Mesenchymal stem cell (in vitro differentiated cells and primary cell): ENCODE measurements at regions not wholly inside any gene's neighbourhood (a gene's known extent, or its start where the extent isn't known, plus 50 kb on each side); places are given as distances from the start of the nearest gene placed in this dataset.
A peak's percentile ranks its signal among the peaks of the same experiment; 100 is the strongest.

Source experiments
- DNase-seq: peaks from one replicate; pipeline ENCODE4 v3.0.0-alpha.2; 2013
- H2AFZ ChIP-seq: one replicate; pipeline ENCODE4 v1.6.1; 2013; ENCODE audit warnings: low read depth, mild to moderate bottlenecking, control low read depth, inconsistent platforms, low read length, moderate library complexity
- H2AK5ac ChIP-seq: 2 replicates; pipeline ENCODE4 v1.6.1; 2013; ENCODE audit warnings: low read length, moderate library complexity, mild to moderate bottlenecking, inconsistent platforms; ENCODE audit not compliant: severe bottlenecking
- H2BK120ac ChIP-seq: one replicate; pipeline ENCODE4 v1.6.1; 2013; ENCODE audit warnings: low read depth, mild to moderate bottlenecking, inconsistent platforms, low read length, moderate library complexity
- H2BK12ac ChIP-seq, 2 experiments: one replicate each; pipeline ENCODE4 v1.6.1; 2013; ENCODE audit warnings: inconsistent platforms in 2 of 2, low read length in 2 of 2, mild to moderate bottlenecking in 2 of 2, moderate library complexity in 2 of 2, control low read depth in 1 of 2
- H2BK15ac ChIP-seq: one replicate; pipeline ENCODE4 v1.6.1; 2013; ENCODE audit warnings: mild to moderate bottlenecking, low read depth, inconsistent platforms; ENCODE audit not compliant: poor library complexity, severe bottlenecking
- H2BK5ac ChIP-seq: 2 replicates; pipeline ENCODE4 v1.6.1; 2013; ENCODE audit warnings: low read depth, mild to moderate bottlenecking, low read length, control low read depth, inconsistent platforms; ENCODE audit not compliant: poor library complexity, severe bottlenecking
- H3K14ac ChIP-seq, 2 experiments: one replicate each; pipeline ENCODE4 v1.6.1; 2013; ENCODE audit warnings: inconsistent platforms in 2 of 2, low read length in 2 of 2, control low read depth in 1 of 2, mild to moderate bottlenecking in 1 of 2, moderate library complexity in 1 of 2
- H3K18ac ChIP-seq, 2 experiments: one replicate each; pipeline ENCODE4 v1.6.1; 2013; ENCODE audit warnings: inconsistent platforms in 2 of 2, low read length in 2 of 2, control low read depth in 1 of 2, low read depth in 1 of 2, mild to moderate bottlenecking in 1 of 2
- H3K23ac ChIP-seq, 2 experiments: one replicate each; pipeline ENCODE4 v1.6.1; 2013; ENCODE audit warnings: inconsistent platforms in 2 of 2, low read length in 2 of 2, mild to moderate bottlenecking in 2 of 2, moderate library complexity in 2 of 2, control low read depth in 1 of 2
- H3K27ac ChIP-seq: 2 replicates; pipeline ENCODE4 v1.5.1; 2013; ENCODE audit warnings: mild to moderate bottlenecking, moderate library complexity, low read length, control low read depth, inconsistent platforms; ENCODE audit not compliant: poor library complexity, severe bottlenecking
- H3K27me3 ChIP-seq, 2 experiments: 2 replicates each; pipeline versions ENCODE4 v1.6.1 to v1.7.0; 2013; ENCODE audit warnings: low read length in 2 of 2, mild to moderate bottlenecking in 2 of 2, moderate library complexity in 2 of 2, control low read depth in 1 of 2, inconsistent platforms in 1 of 2; ENCODE audit not compliant: control insufficient read depth in 1 of 2, insufficient read depth in 1 of 2
- H3K36me3 ChIP-seq, 2 experiments: 2 replicates each; pipeline versions ENCODE4 v1.6.1 to v1.7.0; 2013; ENCODE audit warnings: low read length in 2 of 2, control low read depth in 1 of 2, inconsistent platforms in 1 of 2, low read depth in 1 of 2, mild to moderate bottlenecking in 1 of 2; ENCODE audit not compliant: insufficient read depth in 2 of 2, control insufficient read depth in 1 of 2
- H3K4ac ChIP-seq, 2 experiments: one replicate each; pipeline ENCODE4 v1.6.1; 2013; ENCODE audit warnings: inconsistent platforms in 2 of 2, low read length in 2 of 2, mild to moderate bottlenecking in 2 of 2, moderate library complexity in 2 of 2, control low read depth in 1 of 2, low read depth in 1 of 2
- H3K4me1 ChIP-seq: 2 replicates; pipeline ENCODE4 v1.6.1; 2013; ENCODE audit warnings: low read depth, low read length, control low read depth; ENCODE audit not compliant: control insufficient read depth, insufficient read depth
- H3K4me2 ChIP-seq: 2 replicates; pipeline ENCODE4 v1.6.1; 2013; ENCODE audit warnings: low read length, mild to moderate bottlenecking, inconsistent platforms; ENCODE audit not compliant: poor library complexity, severe bottlenecking
- H3K4me3 ChIP-seq, 2 experiments: 2 replicates each; pipeline versions ENCODE4 v1.5.1 to v1.7.0; 2013; ENCODE audit warnings: low read length in 2 of 2, mild to moderate bottlenecking in 2 of 2, control low read depth in 1 of 2, low read depth in 1 of 2; ENCODE audit not compliant: insufficient read depth in 1 of 2
- H3K79me1 ChIP-seq: replicated peaks from 2 replicates; pipeline ENCODE4 v1.6.1; 2013; ENCODE audit warnings: mild to moderate bottlenecking, control low read depth, low read length, inconsistent platforms; ENCODE audit not compliant: poor library complexity, severe bottlenecking
- H3K9ac ChIP-seq: 2 replicates; pipeline ENCODE4 v1.7.0; 2013; ENCODE audit warnings: mild to moderate bottlenecking, low read length, moderate library complexity
- H3K9me3 ChIP-seq: 2 replicates; pipeline ENCODE4 v1.7.0; 2013; ENCODE audit warnings: mild to moderate bottlenecking, low read length; ENCODE audit not compliant: control insufficient read depth
- H4K8ac ChIP-seq: one replicate; pipeline ENCODE4 v1.6.1; 2013; ENCODE audit warnings: inconsistent platforms, mild to moderate bottlenecking, low read length, moderate library complexity
- H4K91ac ChIP-seq: one replicate; pipeline ENCODE4 v1.6.1; 2013; ENCODE audit warnings: mild to moderate bottlenecking, low read length, inconsistent platforms
- WGBS: methylation state at CpG from one replicate; pipeline ENCODE4 v1.1.7; 2013; ENCODE audit warnings: mixed read lengths; 5-methylcytosine and 5-hydroxymethylcytosine counted together

GRCh38 chr15:62665449-62665848 lies 377.1 kb upstream of the TPM1 start:
- 60% methylated on average over 1 of the region's 4 CpGs for WGBS
- Histone ChIP-seq H3K36me3 (peaks cover 0 to 43% of the 10 kb centered on the region in 2 experiments), H3K4me3 (no peak overlapping the region), H3K27me3 (no peaks in the 10 kb centered on the region), H2BK15ac (no peak overlapping the region), H4K91ac (no peak overlapping the region), H3K4ac (no peak overlapping the region), H3K4me1 (peaks cover 2% of the 10 kb centered on the region), H3K27ac (peak overlapping the region; percentile 0), H3K9me3 (peaks cover 7% of the 10 kb centered on the region), H2AFZ (no peak overlapping the region), H3K9ac (no peak overlapping the region), H2BK12ac (no peak overlapping the region), H4K8ac (no peak overlapping the region), H3K23ac (no peak overlapping the region), H3K4me2 (no peak overlapping the region), H2AK5ac (no peak overlapping the region), H2BK120ac (no peak overlapping the region), H3K14ac (no peak overlapping the region), H3K79me1 (no peaks in the 10 kb centered on the region), H2BK5ac (no peak overlapping the region), H3K18ac (no peak overlapping the region)
- DNase-seq: peak; percentile 67

- Histone ChIP-seq H3K36me3 (peaks cover 0 to 42% of the 10 kb centered on the region in 2 experiments), H2BK5ac (no peak overlapping the region), H3K4me3 (no peak overlapping the region), H3K4ac (no peak overlapping the region), H3K79me1 (no peaks in the 10 kb centered on the region), H3K27ac (no peak overlapping the region), H3K23ac (no peak overlapping the region), H3K14ac (peak overlapping the region in 1 of 2 experiments; percentile 48), H3K18ac (peak overlapping the region; percentile 43), H2AFZ (no peak overlapping the region), H3K27me3 (no peaks in the 10 kb centered on the region), H4K91ac (no peak overlapping the region), H2BK15ac (no peak overlapping the region), H4K8ac (peak overlapping the region; percentile 69), H3K4me2 (no peak overlapping the region), H3K9ac (no peak overlapping the region), H2AK5ac (peak overlapping the region; percentile 82), H2BK120ac (no peak overlapping the region), H3K4me1 (peaks cover 2% of the 10 kb centered on the region), H2BK12ac (peak overlapping the region; percentile 32 to 63), H3K9me3 (peaks cover 12% of the 10 kb centered on the region)
- no peak for DNase-seq
- WGBS: 82% methylated on average over 4 of the region's 4 CpGs
Measured at GRCh38 chr15:62666046-62666445, 376.5 kb upstream of the TPM1 start.

GRCh38 chr15:62672268-62672667 lies 370.3 kb upstream of the TPM1 start:
- Histone ChIP-seq H3K36me3 (peaks cover 11 to 62% of the 10 kb centered on the region in 2 experiments), H2AK5ac (no peak overlapping the region), H3K23ac (no peak overlapping the region), H3K79me1 (no peaks in the 10 kb centered on the region), H3K4me3 (no peak overlapping the region), H3K18ac (no peak overlapping the region), H2AFZ (no peak overlapping the region), H3K9ac (peak overlapping the region; percentile 39), H4K8ac (no peak overlapping the region), H4K91ac (no peak overlapping the region), H2BK12ac (no peak overlapping the region), H3K4me1 (no peaks in the 10 kb centered on the region), H3K27me3 (no peaks in the 10 kb centered on the region), H3K9me3 (peaks cover 12% of the 10 kb centered on the region), H3K4ac (no peak overlapping the region), H2BK15ac (no peak overlapping the region), H2BK120ac (no peak overlapping the region), H3K14ac (no peak overlapping the region), H2BK5ac (no peak overlapping the region), H3K4me2 (no peak overlapping the region), H3K27ac (no peak overlapping the region)
- WGBS: 100% methylated on average over 1 of the region's 2 CpGs
- no peak for DNase-seq

GRCh38 chr15:62676891-62677290 lies 365.7 kb upstream of the TPM1 start:
- no peak overlapping the region for H3K23ac ChIP-seq
- H3K9ac ChIP-seq: no peak overlapping the region
- H2BK5ac ChIP-seq: no peak overlapping the region
- no peak overlapping the region for H2BK12ac ChIP-seq
- DNase-seq: no peak
- no peak overlapping the region for H3K4me2 ChIP-seq
- no peak overlapping the region for H2BK15ac ChIP-seq
- no peak overlapping the region for H4K8ac ChIP-seq
- 96% methylated on average over 6 of the region's 6 CpGs for WGBS
- H3K18ac ChIP-seq: no peak overlapping the region
- no peak overlapping the region for H3K4ac ChIP-seq
- H3K27ac ChIP-seq: no peak overlapping the region
- H3K4me1 ChIP-seq: no peaks in the 10 kb centered on the region
- no peak overlapping the region for H2AK5ac ChIP-seq
- H2BK120ac ChIP-seq: no peak overlapping the region
- no peaks in the 10 kb centered on the region for H3K9me3 ChIP-seq
- H4K91ac ChIP-seq: no peak overlapping the region
- no peaks in the 10 kb centered on the region for H3K27me3 ChIP-seq
- no peak overlapping the region for H2AFZ ChIP-seq
- no peaks in the 10 kb centered on the region for H3K79me1 ChIP-seq
- H3K4me3 ChIP-seq: no peak overlapping the region
- H3K36me3 ChIP-seq: peaks cover 14 to 55% of the 10 kb centered on the region in 2 experiments
- no peak overlapping the region for H3K14ac ChIP-seq
